Muscle layer of duodenum (tissue), 2 donors: ENCODE measurements at regions not wholly inside any gene's neighbourhood (a gene's known extent, or its start where the extent isn't known, plus 50 kb on each side); places are given as distances from the start of the nearest gene placed in this dataset.

Source experiments
- H3K27ac ChIP-seq: one replicate; pipeline ENCODE4 v1.7.0; 2013; ENCODE audit warnings: mild to moderate bottlenecking, low read length
- H3K27me3 ChIP-seq: one replicate; pipeline ENCODE4 v1.7.0; 2013; ENCODE audit warnings: low read depth, mild to moderate bottlenecking, control low read depth, low read length
- H3K36me3 ChIP-seq, 2 donors: one replicate each; pipeline ENCODE4 v1.7.0; 2013; ENCODE audit warnings: low read length in 2 of 2, control low read depth in 1 of 2, mild to moderate bottlenecking in 1 of 2; ENCODE audit not compliant: insufficient read depth in 2 of 2, control insufficient read depth in 1 of 2
- H3K4me1 ChIP-seq, 2 donors: one replicate each; pipeline ENCODE4 v1.7.0; 2013; ENCODE audit warnings: low read length in 2 of 2, mild to moderate bottlenecking in 2 of 2, control low read depth in 1 of 2, moderate library complexity in 1 of 2; ENCODE audit not compliant: insufficient read depth in 2 of 2, control insufficient read depth in 1 of 2
- H3K4me3 ChIP-seq, 2 donors: one replicate each; pipeline ENCODE4 v1.7.0; 2013; ENCODE audit warnings: low read length in 2 of 2, low read depth in 1 of 2, mild to moderate bottlenecking in 1 of 2
- H3K9me3 ChIP-seq, 2 donors: one replicate each; pipeline ENCODE4 v1.7.0; 2013; ENCODE audit warnings: low read length in 2 of 2, control low read depth in 1 of 2, mild to moderate bottlenecking in 1 of 2; ENCODE audit not compliant: control insufficient read depth in 1 of 2
- donor health status: healthy.

- Histone ChIP-seq H3K27me3 (no peaks in the 10 kb centered on the region), H3K4me3 (no peak overlapping the region), H3K36me3 (no peaks in the 10 kb centered on the region), H3K27ac (no peak overlapping the region), H3K9me3 (no peaks in the 10 kb centered on the region), H3K4me1 (no peaks in the 10 kb centered on the region)
These were observed 88.4 kb downstream of the PTGR3 start for GRCh38 chr18:75120521-75120920.

GRCh38 chr18:75116809-75117208 is 92.1 kb downstream of the PTGR3 start:
- Histone ChIP-seq H3K27me3 (no peaks in the 10 kb centered on the region), H3K4me1 (no peaks in the 10 kb centered on the region), H3K9me3 (no peaks in the 10 kb centered on the region), H3K4me3 (no peak overlapping the region), H3K36me3 (no peaks in the 10 kb centered on the region), H3K27ac (no peak overlapping the region)

GRCh38 chr18:75116165-75116564 is 92.8 kb downstream of the PTGR3 start:
- H3K9me3 ChIP-seq: no peaks in the 10 kb centered on the region
- H3K36me3 ChIP-seq: no peaks in the 10 kb centered on the region
- H3K4me1 ChIP-seq: no peaks in the 10 kb centered on the region
- no peaks in the 10 kb centered on the region for H3K27me3 ChIP-seq
- H3K4me3 ChIP-seq: no peak overlapping the region
- H3K27ac ChIP-seq: no peak overlapping the region

GRCh38 chr18:75115514-75115913 is 93.4 kb downstream of the PTGR3 start:
- no peaks in the 10 kb centered on the region for H3K9me3 ChIP-seq
- H3K4me1 ChIP-seq: no peaks in the 10 kb centered on the region
- no peak overlapping the region for H3K27ac ChIP-seq
- no peak overlapping the region for H3K4me3 ChIP-seq
- H3K36me3 ChIP-seq: no peaks in the 10 kb centered on the region
- no peaks in the 10 kb centered on the region for H3K27me3 ChIP-seq
